ENCODE measurements at regions not wholly inside any gene's neighbourhood (a gene's known extent, or its start where the extent isn't known, plus 50 kb on each side); places are given as distances from the start of the nearest gene placed in this dataset.

- DNase-seq (ENCODE audit: low spot score), result no peak
- in situ Hi-C loops (cut with MboI; ENCODE audit: low pct_unique_long_range_greater_than_20kb, low sequenced_read_pairs, unreplicated experiment), result no loop called here
- no peak for TF ChIP-seq CTCF (IDR thresholded peaks at IDR 0.05; ENCODE audit: extremely low read depth, insufficient read depth, missing control alignments)
These were observed 885.7 kb upstream of the ADGRL3 start for GRCh38 chr4:60314416-60314815.

GRCh38 chr4:60315586-60315985 lies 884.5 kb upstream of the ADGRL3 start:
- in situ Hi-C loops (cut with MboI; ENCODE audit: low pct_unique_long_range_greater_than_20kb, low sequenced_read_pairs, unreplicated experiment), result no loop called here
- no peak for TF ChIP-seq CTCF (IDR thresholded peaks at IDR 0.05; ENCODE audit: extremely low read depth, insufficient read depth, missing control alignments)
- no peak for DNase-seq (ENCODE audit: low spot score)

- no peak for DNase-seq (ENCODE audit: low spot score)
- TF ChIP-seq CTCF (IDR thresholded peaks at IDR 0.05; ENCODE audit: extremely low read depth, insufficient read depth, missing control alignments), result no peak
- in situ Hi-C loops (cut with MboI; ENCODE audit: low pct_unique_long_range_greater_than_20kb, low sequenced_read_pairs, unreplicated experiment), result no loop called here
These were observed 873.4 kb upstream of the ADGRL3 start for GRCh38 chr4:60326735-60327134.

GRCh38 chr4:60327651-60328050 lies 872.5 kb upstream of the ADGRL3 start:
- in situ Hi-C loops (cut with MboI; ENCODE audit: low pct_unique_long_range_greater_than_20kb, low sequenced_read_pairs, unreplicated experiment), result no loop called here
- no peak for DNase-seq (ENCODE audit: low spot score)
- no peak for TF ChIP-seq CTCF (IDR thresholded peaks at IDR 0.05; ENCODE audit: extremely low read depth, insufficient read depth, missing control alignments)

GRCh38 chr4:60344908-60345307 lies 855.2 kb upstream of the ADGRL3 start:
- DNase-seq (ENCODE audit: low spot score), result no peak
- in situ Hi-C loops (cut with MboI; ENCODE audit: low pct_unique_long_range_greater_than_20kb, low sequenced_read_pairs, unreplicated experiment), result no loop called here
- TF ChIP-seq CTCF (IDR thresholded peaks at IDR 0.05; ENCODE audit: extremely low read depth, insufficient read depth, missing control alignments), result no peak

- no peak for DNase-seq (ENCODE audit: low spot score)
- TF ChIP-seq CTCF (IDR thresholded peaks at IDR 0.05; ENCODE audit: extremely low read depth, insufficient read depth, missing control alignments), result no peak
- in situ Hi-C loops (cut with MboI; ENCODE audit: low pct_unique_long_range_greater_than_20kb, low sequenced_read_pairs, unreplicated experiment), result no loop called here
These were observed 854.7 kb upstream of the ADGRL3 start for GRCh38 chr4:60345392-60345791.

Measured in GM13977 (cell line).